Natural killer cell (primary cell): ENCODE measurements at regions not wholly inside any gene's neighbourhood (a gene's known extent, or its start where the extent isn't known, plus 50 kb on each side); places are given as distances from the start of the nearest gene placed in this dataset.

Source experiments
- ATAC-seq, 3 donors: fragments of 150-1000 bp in 2 of 3; fragments of 200-7000 bp in 1 of 3; cut with Tn5 transposase; 1 replicate in 1 of 3; 2 replicates in 2 of 3; pipeline ENCODE4 v1.10.0; 2021; ENCODE audit warnings: mild to moderate bottlenecking in 2 of 3, moderate library complexity in 2 of 3
- DNase-seq, 2 donors: peaks; one replicate each; pipeline versions ENCODE4 v3.0.0 to v3.0.0-alpha.2; 2013 to 2021; ENCODE audit warnings: mixed read lengths in 1 of 2
- H3K27ac ChIP-seq: one replicate; pipeline ENCODE4 v1.5.1; 2013; ENCODE audit warnings: mild to moderate bottlenecking, low read length
- H3K27me3 ChIP-seq: one replicate; pipeline ENCODE4 v1.6.1; 2013; ENCODE audit warnings: low read length; ENCODE audit not compliant: control insufficient read depth, insufficient read depth
- H3K36me3 ChIP-seq: one replicate; pipeline ENCODE4 v1.6.1; 2013; ENCODE audit warnings: low read length; ENCODE audit not compliant: control insufficient read depth, insufficient read depth
- H3K4me1 ChIP-seq: one replicate; pipeline ENCODE4 v1.6.1; 2013; ENCODE audit warnings: low read length; ENCODE audit not compliant: control insufficient read depth, insufficient read depth
- H3K4me3 ChIP-seq: one replicate; pipeline ENCODE4 v1.5.1; 2013; ENCODE audit warnings: low read length
- H3K9me3 ChIP-seq: one replicate; pipeline ENCODE4 v1.6.1; 2013; ENCODE audit warnings: low read length; ENCODE audit not compliant: control insufficient read depth, insufficient read depth
- H3K27ac Mint-ChIP-seq, 2 donors: one replicate each; pipeline ENCODE4 v1.8.0; 2022; ENCODE audit warnings: mild to moderate bottlenecking in 2 of 2, mixed read lengths in 2 of 2, moderate library complexity in 1 of 2
- H3K27me3 Mint-ChIP-seq, 2 donors: one replicate each; pipeline ENCODE4 v1.8.0; 2022; ENCODE audit warnings: low read depth in 2 of 2, mixed read lengths in 2 of 2
- H3K36me3 Mint-ChIP-seq: one replicate; pipeline ENCODE4 v1.8.0; 2022; ENCODE audit warnings: mixed read lengths
- H3K4me1 Mint-ChIP-seq, 2 donors: one replicate each; pipeline ENCODE4 v1.8.0; 2022; ENCODE audit warnings: mixed read lengths in 2 of 2
- H3K4me3 Mint-ChIP-seq: one replicate; pipeline ENCODE4 v1.8.0; 2022; ENCODE audit warnings: mild to moderate bottlenecking, moderate library complexity, mixed read lengths
- H3K9me3 Mint-ChIP-seq, 2 donors: one replicate each; pipeline ENCODE4 v1.8.0; 2022; ENCODE audit warnings: mixed read lengths in 2 of 2
- CTCF ChIP-seq: fragments of 200-600 bp; IDR thresholded peaks from one replicate; pipeline ENCODE4 v1.8.0; 2022; ENCODE audit warnings: antibody characterized with exemption
- WGBS: methylation state at CpG from one replicate; pipeline ENCODE4 v1.1.7; 2013; ENCODE audit warnings: missing lambda C conversion rate; ENCODE audit not compliant: insufficient coverage; 5-methylcytosine and 5-hydroxymethylcytosine counted together
- intact Hi-C: fragments of 100-400 bp; cut with micrococcal nuclease; formaldehyde crosslinking; loops from one replicate; pipeline ENCODE4 v1.14.2; 2022

- Histone ChIP-seq H3K4me1 (no peaks in the 10 kb centered on the region), H3K36me3 (no peaks in the 10 kb centered on the region), H3K27me3 (no peaks in the 10 kb centered on the region), H3K4me3 (no peak overlapping the region), H3K27ac (no peak overlapping the region), H3K9me3 (peaks cover 8% of the 10 kb centered on the region)
- 100% methylated on average over 2 of the region's 2 CpGs for WGBS
- no peak overlapping the region for H3K4me3 Mint-ChIP-seq
- H3K27me3 Mint-ChIP-seq: no peaks in the 10 kb centered on the region
- no peaks in the 10 kb centered on the region for H3K4me1 Mint-ChIP-seq
- ATAC-seq: no peak
- no peak overlapping the region for H3K27ac Mint-ChIP-seq
- no peak for TF ChIP-seq CTCF
- intact Hi-C loops: no loop called here
- DNase-seq: no peak
- peaks cover 20 to 24% of the 10 kb centered on the region in 2 donors for H3K9me3 Mint-ChIP-seq
- H3K36me3 Mint-ChIP-seq: peaks cover 7% of the 10 kb centered on the region
Measured at GRCh38 chr3:35275768-35276167, 363.6 kb upstream of the ARPP21 start.

GRCh38 chr3:35276568-35276967 is 362.8 kb upstream of the ARPP21 start:
- no peaks in the 10 kb centered on the region for H3K4me1 Mint-ChIP-seq
- 71% methylated on average over 1 of the region's 1 CpG for WGBS
- DNase-seq: no peak
- peaks cover 7% of the 10 kb centered on the region for H3K36me3 Mint-ChIP-seq
- Histone ChIP-seq H3K4me1 (no peaks in the 10 kb centered on the region), H3K9me3 (peaks cover 8% of the 10 kb centered on the region), H3K4me3 (no peak overlapping the region), H3K36me3 (no peaks in the 10 kb centered on the region), H3K27me3 (no peaks in the 10 kb centered on the region), H3K27ac (no peak overlapping the region)
- ATAC-seq: no peak
- H3K27ac Mint-ChIP-seq: no peak overlapping the region
- no peaks in the 10 kb centered on the region for H3K27me3 Mint-ChIP-seq
- peaks cover 24 to 25% of the 10 kb centered on the region in 2 donors for H3K9me3 Mint-ChIP-seq
- intact Hi-C loops: no loop called here
- TF ChIP-seq CTCF: no peak
- no peak overlapping the region for H3K4me3 Mint-ChIP-seq

GRCh38 chr3:35291471-35292236 is 347.7 kb upstream of the ARPP21 start:
- H3K4me3 ChIP-seq: no peak overlapping the region
- H3K27ac ChIP-seq: no peak overlapping the region
- H3K4me3 Mint-ChIP-seq: no peak overlapping the region
- H3K27ac Mint-ChIP-seq: no peak overlapping the region
- DNase-seq: no peak
- no peaks in the 10 kb centered on the region for H3K9me3 ChIP-seq
- peaks cover 18 to 24% of the 10 kb centered on the region in 2 donors for H3K9me3 Mint-ChIP-seq
- peaks cover 14% of the 10 kb centered on the region for H3K36me3 Mint-ChIP-seq
- intact Hi-C loops: no loop called here
- H3K27me3 ChIP-seq: no peaks in the 10 kb centered on the region
- ATAC-seq: no peak
- H3K4me1 ChIP-seq: no peaks in the 10 kb centered on the region
- no peaks in the 10 kb centered on the region for H3K4me1 Mint-ChIP-seq
- H3K36me3 ChIP-seq: no peaks in the 10 kb centered on the region
- no peaks in the 10 kb centered on the region for H3K27me3 Mint-ChIP-seq
- no peak for TF ChIP-seq CTCF
- WGBS: 85% methylated on average over 2 of the region's 4 CpGs

- no peak for TF ChIP-seq CTCF
- no peaks in the 10 kb centered on the region for H3K4me1 Mint-ChIP-seq
- H3K4me3 Mint-ChIP-seq: no peak overlapping the region
- H3K27ac Mint-ChIP-seq: no peak overlapping the region
- H3K9me3 Mint-ChIP-seq: peaks cover 18 to 24% of the 10 kb centered on the region in 2 donors
- no peaks in the 10 kb centered on the region for H3K4me1 ChIP-seq
- H3K36me3 Mint-ChIP-seq: peaks cover 14% of the 10 kb centered on the region
- no peaks in the 10 kb centered on the region for H3K27me3 Mint-ChIP-seq
- WGBS: 84% methylated on average over 3 of the region's 3 CpGs
- intact Hi-C loops: no loop called here
- no peak overlapping the region for H3K4me3 ChIP-seq
- H3K27me3 ChIP-seq: no peaks in the 10 kb centered on the region
- no peak overlapping the region for H3K27ac ChIP-seq
- no peaks in the 10 kb centered on the region for H3K36me3 ChIP-seq
- ATAC-seq: no peak
- DNase-seq: no peak
- H3K9me3 ChIP-seq: no peaks in the 10 kb centered on the region
Measured at GRCh38 chr3:35292568-35292967, 346.8 kb upstream of the ARPP21 start.
